ENCODE measurements at regions not wholly inside any gene's neighbourhood (a gene's known extent, or its start where the extent isn't known, plus 50 kb on each side); places are given as distances from the start of the nearest gene placed in this dataset.

DNA sequence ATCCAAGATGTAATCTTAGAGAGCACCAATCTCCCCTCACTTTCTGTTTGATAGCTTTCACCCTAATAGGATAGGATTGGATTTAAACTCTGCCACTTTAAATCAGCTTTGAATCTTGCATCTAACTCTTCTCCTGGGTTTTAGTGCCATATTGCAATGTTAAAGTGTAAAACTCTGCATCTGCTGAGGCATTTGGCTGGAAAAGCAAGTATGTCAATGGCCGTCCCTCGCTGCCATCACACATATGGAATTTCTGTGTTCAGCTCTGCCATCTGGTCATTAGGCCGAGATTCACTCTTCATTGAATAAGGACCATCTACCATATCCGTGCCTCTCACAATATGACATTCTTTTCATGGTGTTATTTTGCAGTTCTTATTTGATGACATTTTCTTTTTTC is 728.1 kb upstream of the PIK3C3 start:
- CTCF ChIA-PET = interaction anchor here (1.0 kb wide), 1 partner anchor 22 kb away, joined by 3 read pairs; no protein-coding TSS in a partner anchor
- TF ChIP-seq TARDBP (IDR thresholded peaks at IDR 0.05) = no peak
- TF ChIP-seq FOXM1 (IDR thresholded peaks at IDR 0.05; ENCODE audit: borderline replicate concordance) = no peak
- no peak for TF ChIP-seq FOXK2 (IDR thresholded peaks at IDR 0.05)
- no peak for TF ChIP-seq ARNT (IDR thresholded peaks at IDR 0.05)
- TF ChIP-seq NFRKB (IDR thresholded peaks at IDR 0.05) = no peak
- no peak for DNase-seq (ENCODE audit: extremely low spot score)
- POLR2A ChIA-PET = no interaction called here

DNA sequence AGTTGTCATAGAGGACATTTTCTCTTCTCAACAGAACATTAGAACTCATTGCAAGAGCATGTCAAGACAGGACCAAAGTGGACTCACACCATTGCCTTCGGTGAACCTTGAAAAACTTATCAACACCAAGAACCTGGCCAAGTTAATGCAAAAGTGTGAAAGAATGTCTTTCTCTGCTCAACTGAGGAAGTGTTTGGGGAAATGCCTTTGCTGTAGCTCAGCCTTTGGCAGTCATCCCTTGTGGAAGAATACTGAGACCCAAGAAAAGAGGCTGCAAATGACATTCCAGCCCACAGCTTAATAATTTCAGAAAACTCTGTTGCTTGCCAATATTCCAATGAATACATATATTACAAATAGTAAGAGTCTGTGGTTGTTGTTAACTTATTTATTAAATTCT is 728.8 kb upstream of the PIK3C3 start:
- ChIA-PET CTCF (interaction anchor here (1.0 kb wide), 1 partner anchor 23 kb away, joined by 3 read pairs; no protein-coding TSS in a partner anchor), POLR2A (no interaction called here)
- no peak for TF ChIP-seq L3MBTL2 (conservative IDR thresholded peaks at IDR 0.05)
- no peak for TF ChIP-seq TARDBP (IDR thresholded peaks at IDR 0.05)
- TF ChIP-seq FOXK2 (IDR thresholded peaks at IDR 0.05) = no peak
- TF ChIP-seq HDGF (IDR thresholded peaks at IDR 0.05; ENCODE audit: borderline replicate concordance) = no peak
- no peak for TF ChIP-seq ZNF384 (IDR thresholded peaks at IDR 0.05)
- no peak for TF ChIP-seq FOXA1 (IDR thresholded peaks at IDR 0.05)
- TF ChIP-seq CTBP1 (IDR thresholded peaks at IDR 0.05; ENCODE audit: borderline replicate concordance) = no peak
- no peak for TF ChIP-seq SP1 (IDR thresholded peaks at IDR 0.05)
- TF ChIP-seq BHLHE40 (IDR thresholded peaks at IDR 0.05; ENCODE audit: borderline replicate concordance) = no peak
- DNase-seq (ENCODE audit: extremely low spot score) = no peak

DNA sequence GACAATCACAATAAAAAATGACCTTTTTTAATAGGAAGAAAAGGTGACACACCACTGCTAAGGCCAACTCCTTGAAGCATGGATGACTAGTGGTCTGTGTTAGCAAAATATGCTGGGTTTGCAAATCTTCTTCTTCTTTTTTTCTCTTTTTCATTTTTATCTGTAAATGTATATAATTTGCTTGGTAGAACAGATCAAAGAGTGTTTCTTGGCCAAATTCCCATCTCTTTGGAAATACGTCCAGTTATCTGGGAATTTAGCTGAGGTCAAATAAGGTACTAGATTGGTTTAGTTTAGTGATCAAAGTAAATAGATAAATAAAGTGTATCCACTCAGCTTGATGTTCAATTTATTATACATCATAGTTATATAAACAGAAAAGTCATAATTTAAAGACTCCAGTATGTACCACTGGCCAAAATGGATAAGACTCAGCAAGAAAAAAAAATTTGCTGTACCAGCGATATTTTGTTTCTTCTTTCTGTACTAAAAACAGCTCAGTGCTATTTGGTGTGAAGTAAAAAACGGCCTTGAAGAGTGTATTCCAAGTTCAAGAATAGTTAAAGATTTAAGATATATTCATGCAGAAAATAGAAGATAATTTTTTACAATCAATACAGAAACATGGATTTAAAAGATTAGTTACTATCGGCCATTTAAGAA is 738.6 kb upstream of the PIK3C3 start:
- DNase-seq (ENCODE audit: extremely low spot score) = no peak
- TF ChIP-seq ARNT (IDR thresholded peaks at IDR 0.05) (no peak), NFRKB (IDR thresholded peaks at IDR 0.05) (no peak), LEF1 (IDR thresholded peaks at IDR 0.05; ENCODE audit: borderline replicate concordance) (no peak), BHLHE40 (IDR thresholded peaks at IDR 0.05; ENCODE audit: borderline replicate concordance) (no peak), FOXM1 (IDR thresholded peaks at IDR 0.05; ENCODE audit: borderline replicate concordance) (no peak), CTBP1 (IDR thresholded peaks at IDR 0.05; ENCODE audit: borderline replicate concordance) (no peak), HDGF (IDR thresholded peaks at IDR 0.05; ENCODE audit: borderline replicate concordance) (no peak), ZNF384 (IDR thresholded peaks at IDR 0.05) (no peak), ELF4 (IDR thresholded peaks at IDR 0.05) (no peak), FOXA1 (IDR thresholded peaks at IDR 0.05) (no peak), TARDBP (IDR thresholded peaks at IDR 0.05) (no peak), SUZ12 (IDR thresholded peaks at IDR 0.05) (no peak), FOXK2 (IDR thresholded peaks at IDR 0.05) (no peak), L3MBTL2 (conservative IDR thresholded peaks at IDR 0.05) (no peak), SP1 (IDR thresholded peaks at IDR 0.05) (no peak)
- TF ChIP-seq, protein P1, sequence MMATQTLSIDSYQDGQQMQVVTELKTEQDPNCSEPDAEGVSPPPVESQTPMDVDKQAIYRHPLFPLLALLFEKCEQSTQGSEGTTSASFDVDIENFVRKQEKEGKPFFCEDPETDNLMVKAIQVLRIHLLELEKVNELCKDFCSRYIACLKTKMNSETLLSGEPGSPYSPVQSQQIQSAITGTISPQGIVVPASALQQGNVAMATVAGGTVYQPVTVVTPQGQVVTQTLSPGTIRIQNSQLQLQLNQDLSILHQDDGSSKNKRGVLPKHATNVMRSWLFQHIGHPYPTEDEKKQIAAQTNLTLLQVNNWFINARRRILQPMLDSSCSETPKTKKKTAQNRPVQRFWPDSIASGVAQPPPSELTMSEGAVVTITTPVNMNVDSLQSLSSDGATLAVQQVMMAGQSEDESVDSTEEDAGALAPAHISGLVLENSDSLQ (IDR thresholded peaks at IDR 0.05) = no peak
- POLR2A ChIA-PET = no interaction called here
- CTCF ChIA-PET = no interaction called here

DNA sequence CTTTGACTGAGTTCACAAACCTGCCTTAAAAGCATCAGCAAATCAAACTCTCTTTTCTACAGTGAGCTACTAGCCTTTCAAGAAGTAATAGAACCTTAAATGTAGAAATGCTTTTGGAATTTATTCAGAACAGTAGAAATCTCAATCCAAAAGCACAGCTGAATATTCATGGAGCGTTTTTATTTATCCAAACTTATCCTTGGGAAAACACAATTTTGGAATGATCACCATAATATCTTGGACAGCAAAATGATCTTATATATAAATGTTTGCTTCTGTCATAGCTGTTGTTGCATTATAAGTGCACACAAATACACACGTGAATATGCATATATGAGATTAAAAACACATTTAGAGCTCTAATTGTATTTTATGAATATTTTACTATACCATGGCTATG is 747.3 kb upstream of the PIK3C3 start:
- CTCF ChIA-PET = no interaction called here
- POLR2A ChIA-PET = no interaction called here
- DNase-seq (ENCODE audit: extremely low spot score) = no peak
- TF ChIP-seq, protein P1 (IDR thresholded peaks at IDR 0.05) = no peak
- TF ChIP-seq FOXA1 (IDR thresholded peaks at IDR 0.05) = no peak
- TF ChIP-seq ARNT (IDR thresholded peaks at IDR 0.05) = no peak
- no peak for TF ChIP-seq BHLHE40 (IDR thresholded peaks at IDR 0.05; ENCODE audit: borderline replicate concordance)
- TF ChIP-seq SUZ12 (IDR thresholded peaks at IDR 0.05) = no peak
- no peak for TF ChIP-seq L3MBTL2 (conservative IDR thresholded peaks at IDR 0.05)
- TF ChIP-seq SP1 (IDR thresholded peaks at IDR 0.05) = no peak
- no peak for TF ChIP-seq NFRKB (IDR thresholded peaks at IDR 0.05)
- no peak for TF ChIP-seq ZNF384 (IDR thresholded peaks at IDR 0.05)
- no peak for TF ChIP-seq ELF4 (IDR thresholded peaks at IDR 0.05)
- TF ChIP-seq TARDBP (IDR thresholded peaks at IDR 0.05) = no peak
- no peak for TF ChIP-seq LEF1 (IDR thresholded peaks at IDR 0.05; ENCODE audit: borderline replicate concordance)
- no peak for TF ChIP-seq FOXK2 (IDR thresholded peaks at IDR 0.05)

DNA sequence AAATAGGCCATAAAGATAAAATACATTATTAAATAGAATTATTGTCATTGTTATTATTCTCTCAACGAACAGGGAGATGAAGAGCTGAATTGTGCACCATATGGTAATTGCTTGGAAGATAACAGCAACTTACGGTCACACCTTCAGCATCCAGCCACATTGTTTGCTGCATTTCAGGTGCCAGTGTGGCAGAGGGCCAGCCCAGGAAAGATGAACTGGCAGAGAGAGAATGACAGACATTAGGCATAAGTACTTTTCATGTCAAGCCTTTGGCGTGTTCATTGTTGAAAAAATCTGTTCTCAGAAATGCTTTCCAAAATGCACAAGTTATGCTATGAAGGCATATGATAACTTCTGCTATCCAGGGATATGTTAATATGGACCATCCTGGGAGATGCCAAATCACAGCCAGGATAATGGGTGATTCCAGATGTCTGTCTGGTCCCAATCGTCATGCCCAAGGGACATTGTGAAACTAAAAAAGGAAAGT is 748.6 kb upstream of the PIK3C3 start:
- TF ChIP-seq HDGF (IDR thresholded peaks at IDR 0.05; ENCODE audit: borderline replicate concordance) (no peak), ARNT (IDR thresholded peaks at IDR 0.05) (no peak), SUZ12 (IDR thresholded peaks at IDR 0.05) (no peak), ELF4 (IDR thresholded peaks at IDR 0.05) (no peak), CTBP1 (IDR thresholded peaks at IDR 0.05; ENCODE audit: borderline replicate concordance) (no peak), FOXM1 (IDR thresholded peaks at IDR 0.05; ENCODE audit: borderline replicate concordance) (no peak), LEF1 (IDR thresholded peaks at IDR 0.05; ENCODE audit: borderline replicate concordance) (no peak)
- ChIA-PET POLR2A (no interaction called here), CTCF (no interaction called here)
- DNase-seq (ENCODE audit: extremely low spot score) = no peak

DNA sequence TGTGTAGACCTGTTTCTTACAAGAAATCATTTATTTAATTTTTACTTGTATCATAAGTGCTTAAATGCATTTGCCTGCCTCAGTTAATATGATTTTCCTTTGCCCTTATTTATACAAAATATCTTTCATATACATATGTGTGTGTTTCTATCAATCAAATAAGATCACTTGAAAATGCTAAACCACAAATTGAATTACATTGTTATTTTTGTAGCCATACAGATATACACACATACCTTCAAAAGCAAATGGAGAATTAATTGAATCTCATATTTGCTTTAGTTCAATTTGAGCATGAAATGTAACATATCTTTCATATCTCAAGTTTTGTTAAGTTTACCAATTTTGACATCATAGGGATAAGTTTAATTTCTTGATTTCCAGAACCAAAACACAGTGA is 755.8 kb upstream of the PIK3C3 start:
- POLR2A ChIA-PET = no interaction called here
- CTCF ChIA-PET = no interaction called here

DNA sequence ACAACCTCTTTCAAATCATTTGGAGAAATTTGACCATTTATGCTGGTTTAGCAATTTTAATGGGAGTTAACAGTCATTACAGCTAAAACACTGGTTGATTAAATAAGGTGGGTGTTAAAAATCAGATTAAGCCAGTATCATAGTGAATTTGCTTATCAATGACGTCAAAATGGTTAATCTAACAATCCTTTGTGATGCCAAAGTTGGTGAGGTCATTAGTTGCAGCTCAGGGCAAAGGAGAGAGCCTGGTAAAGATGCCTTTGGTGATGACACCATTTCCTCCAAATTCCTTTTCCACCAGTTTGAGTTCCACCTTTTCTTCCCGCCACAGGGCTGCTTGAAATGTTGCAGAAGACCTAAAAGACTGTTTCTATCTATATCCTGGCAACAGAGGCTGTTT is 757.1 kb upstream of the PIK3C3 start:
- ChIA-PET CTCF (no interaction called here), POLR2A (no interaction called here)
- TF ChIP-seq LEF1 (IDR thresholded peaks at IDR 0.05; ENCODE audit: borderline replicate concordance) (no peak), ELF4 (IDR thresholded peaks at IDR 0.05) (no peak), ZNF384 (IDR thresholded peaks at IDR 0.05) (no peak), BHLHE40 (IDR thresholded peaks at IDR 0.05; ENCODE audit: borderline replicate concordance) (no peak), FOXA1 (IDR thresholded peaks at IDR 0.05) (no peak), SUZ12 (IDR thresholded peaks at IDR 0.05) (no peak), HDGF (IDR thresholded peaks at IDR 0.05; ENCODE audit: borderline replicate concordance) (no peak), FOXK2 (IDR thresholded peaks at IDR 0.05) (no peak), L3MBTL2 (conservative IDR thresholded peaks at IDR 0.05) (no peak)
- TF ChIP-seq, protein P1 (IDR thresholded peaks at IDR 0.05) = no peak
- DNase-seq (ENCODE audit: extremely low spot score) = no peak

More for the DNA sequence above, 755.8 kb upstream of the PIK3C3 start:
- DNase-seq (ENCODE audit: extremely low spot score) = no peak
- TF ChIP-seq CTBP1 (IDR thresholded peaks at IDR 0.05; ENCODE audit: borderline replicate concordance) = no peak
- TF ChIP-seq ZNF384 (IDR thresholded peaks at IDR 0.05) = no peak
- TF ChIP-seq L3MBTL2 (conservative IDR thresholded peaks at IDR 0.05) = no peak
- TF ChIP-seq ARNT (IDR thresholded peaks at IDR 0.05) = no peak
- TF ChIP-seq SUZ12 (IDR thresholded peaks at IDR 0.05) = no peak
- no peak for TF ChIP-seq FOXK2 (IDR thresholded peaks at IDR 0.05)
- no peak for TF ChIP-seq BHLHE40 (IDR thresholded peaks at IDR 0.05; ENCODE audit: borderline replicate concordance)

Measured in HEK293T (cell line).